HG03066 (cell line): ENCODE measurements at regions not wholly inside any gene's neighbourhood (a gene's known extent, or its start where the extent isn't known, plus 50 kb on each side); places are given as distances from the start of the nearest gene placed in this dataset.

Source experiments
- ATAC-seq: cut with Tn5 transposase; IDR thresholded peaks from one replicate; pipeline ENCODE4 v1.9.1; 2021; ENCODE audit warnings: low read depth; ENCODE audit not compliant: unreplicated experiment

- no peak for ATAC-seq
Observed at GRCh38 chr9:7549249-7549648, 250.3 kb downstream of the DMAC1 start.

GRCh38 chr9:7546261-7546660 lies 253.3 kb downstream of the DMAC1 start:
- ATAC-seq = no peak

GRCh38 chr9:7545371-7546165 lies 254.0 kb downstream of the DMAC1 start:
- no peak for ATAC-seq

DNA sequence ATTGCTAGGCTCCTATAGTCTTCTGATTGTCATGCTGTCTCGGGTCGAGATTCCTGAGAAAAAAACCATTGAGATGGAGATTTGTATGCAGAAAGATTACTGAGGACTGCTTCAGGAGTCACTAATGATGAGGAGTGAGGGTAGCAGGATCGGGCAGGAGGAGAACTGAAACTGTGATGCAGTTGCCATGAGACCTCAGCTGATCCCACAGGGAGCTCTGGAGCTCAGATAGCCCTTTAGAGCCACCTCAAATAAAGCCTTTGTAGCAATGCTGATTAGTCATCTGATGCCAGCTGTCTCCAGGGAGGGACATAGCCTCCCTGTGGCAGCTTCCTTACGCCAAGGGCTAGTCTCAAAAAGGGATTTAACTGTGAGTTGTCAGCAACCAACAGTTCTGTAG lies 256.9 kb downstream of the DMAC1 start:
- no peak for ATAC-seq

GRCh38 chr9:7542126-7542525 lies 257.5 kb downstream of the DMAC1 start:
- no peak for ATAC-seq

DNA sequence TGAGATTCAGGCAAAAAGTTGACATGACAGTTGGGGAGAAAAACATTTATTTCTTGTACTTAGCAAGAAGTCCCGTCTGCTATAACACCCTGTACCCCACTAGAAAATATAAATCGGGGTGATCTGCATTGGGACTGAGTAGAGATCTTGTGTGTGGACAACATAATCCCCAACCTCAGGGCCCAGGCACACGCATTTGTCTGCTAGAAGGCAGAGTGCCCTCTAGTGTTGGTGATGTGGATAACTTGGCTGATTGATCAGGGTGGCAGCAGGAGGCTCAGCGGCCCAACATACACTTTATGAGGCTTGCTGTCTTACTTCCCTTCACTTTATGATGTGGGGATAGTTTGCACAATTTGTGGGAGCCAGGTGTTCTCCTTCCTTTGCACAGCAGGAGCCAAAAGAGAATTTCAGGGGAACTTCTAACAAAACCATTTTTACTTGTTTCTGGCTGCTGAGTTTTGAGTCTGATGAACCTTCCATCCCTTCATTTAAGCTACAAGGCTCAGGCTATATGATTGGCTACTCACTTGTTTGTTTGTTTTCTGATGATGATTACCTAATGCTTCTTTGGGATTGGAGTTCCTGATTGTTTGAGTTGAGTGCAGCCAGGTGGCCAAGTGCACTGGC lies 263.2 kb downstream of the DMAC1 start:
- peak; percentile 78 for ATAC-seq

DNA sequence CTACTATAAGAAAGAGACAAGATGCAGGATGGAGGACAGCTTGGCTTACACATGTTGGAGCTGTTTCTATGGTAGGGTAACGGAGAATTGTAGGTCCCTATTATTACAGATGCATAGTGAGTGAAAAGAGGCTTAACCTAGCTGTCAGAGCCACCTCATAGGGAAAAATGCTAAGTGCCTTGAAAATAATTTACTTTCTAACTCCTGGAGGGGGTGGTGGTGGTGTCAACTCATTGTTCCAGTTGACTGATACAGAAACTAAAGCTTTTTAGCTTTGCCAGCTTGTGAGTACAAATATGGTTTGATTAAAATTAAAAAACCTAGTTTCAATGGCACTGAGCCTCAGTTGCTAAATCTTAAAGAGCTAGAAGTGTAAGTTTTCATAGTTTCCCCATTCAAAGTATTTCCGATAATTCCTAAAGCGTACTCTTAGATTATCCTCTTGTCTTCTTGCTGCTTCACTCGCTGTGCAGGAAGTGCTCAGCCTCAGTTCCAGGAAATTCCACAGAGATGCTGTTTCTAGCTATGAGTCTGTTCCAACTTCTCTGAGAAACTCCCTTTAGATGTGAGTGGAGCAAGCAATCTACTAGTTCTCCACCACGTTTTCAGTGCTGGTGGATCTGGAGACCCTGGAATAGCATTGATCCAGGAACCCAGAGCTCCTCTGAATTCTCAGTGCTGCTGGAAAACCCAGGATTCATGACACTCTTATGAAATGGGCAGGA lies 265.2 kb downstream of the DMAC1 start:
- ATAC-seq = no peak

- no peak for ATAC-seq
Observed at GRCh38 chr9:7533376-7534090, 266.0 kb downstream of the DMAC1 start.

GRCh38 chr9:7523426-7524043 lies 276.0 kb downstream of the DMAC1 start:
- no peak for ATAC-seq

GRCh38 chr9:7520396-7520795 lies 279.2 kb downstream of the DMAC1 start:
- no peak for ATAC-seq

GRCh38 chr9:7516376-7516775 lies 283.2 kb downstream of the DMAC1 start:
- ATAC-seq = no peak

DNA sequence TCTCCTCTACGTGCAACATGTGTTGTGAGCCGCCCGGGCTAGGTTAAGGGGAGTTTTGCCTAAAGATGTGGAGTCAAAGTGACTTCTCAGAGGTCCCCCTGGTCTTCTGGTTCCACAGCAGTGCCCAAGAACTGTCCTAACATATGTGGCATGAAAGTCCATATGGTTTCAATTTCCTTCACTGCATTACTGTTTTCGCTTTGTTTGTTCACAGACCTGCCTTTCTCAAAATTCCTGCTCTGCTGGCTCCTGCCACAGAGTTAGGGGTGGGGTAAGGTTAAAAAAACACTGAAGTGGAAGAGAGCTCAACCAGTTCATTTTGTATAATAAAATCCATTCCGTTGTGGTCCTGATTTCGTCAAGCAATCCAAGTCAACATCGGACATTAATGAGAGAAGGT lies 289.4 kb downstream of the DMAC1 start:
- no peak for ATAC-seq

- ATAC-seq = no peak
Observed at GRCh38 chr9:7509576-7510145, 289.9 kb downstream of the DMAC1 start.

DNA sequence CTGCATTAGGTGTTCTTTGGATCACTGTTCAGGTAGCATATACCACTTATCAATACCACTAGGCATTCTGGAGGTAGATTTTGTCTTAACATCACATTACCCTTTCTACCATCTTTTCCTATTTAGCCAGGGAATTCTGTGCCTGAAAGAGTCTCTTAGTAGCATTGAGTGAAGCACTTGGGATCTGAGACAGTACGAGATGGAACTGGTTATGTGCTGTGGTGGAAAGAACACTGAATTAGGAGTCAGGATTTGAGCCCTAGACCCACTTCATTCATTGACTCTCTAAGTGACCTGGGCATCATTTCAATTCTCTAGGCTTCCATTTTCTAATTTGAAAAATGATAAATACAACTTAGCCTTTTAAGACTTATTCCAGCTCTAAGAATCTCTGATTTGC lies 291.1 kb downstream of the DMAC1 start:
- ATAC-seq = no peak

DNA sequence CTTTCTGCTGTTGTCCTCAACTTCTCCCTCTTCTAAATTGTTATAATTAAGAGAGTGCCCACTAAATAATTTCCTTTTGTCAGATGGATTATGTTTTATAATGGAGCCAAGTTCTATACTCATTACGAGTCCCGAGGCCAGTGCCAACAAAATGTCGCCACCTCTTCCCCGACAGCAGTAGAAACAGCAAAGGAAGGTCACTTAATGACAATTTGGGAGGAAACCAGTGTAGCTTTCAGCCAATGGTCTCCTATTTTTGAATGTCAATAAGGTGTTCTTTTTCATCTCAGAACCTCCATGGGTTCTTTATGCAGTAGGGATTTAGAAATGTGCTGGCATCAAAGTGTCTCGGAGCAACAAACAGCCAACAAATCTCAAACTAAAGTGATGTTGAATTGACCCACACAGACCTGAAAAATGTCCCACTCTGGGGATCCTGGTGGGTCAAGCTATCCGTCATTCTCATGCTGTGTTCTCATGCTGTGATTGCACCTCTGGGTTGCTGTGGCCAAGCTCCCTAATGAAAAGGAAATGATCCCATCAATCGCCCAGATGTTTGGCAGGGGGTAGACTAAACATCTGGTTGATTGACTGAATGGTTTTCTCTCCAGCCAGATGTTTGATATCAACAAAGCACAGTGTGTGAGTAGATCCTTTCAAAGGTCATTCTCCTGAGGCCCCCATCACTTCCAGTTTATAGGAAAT lies 291.9 kb downstream of the DMAC1 start:
- no peak for ATAC-seq

DNA sequence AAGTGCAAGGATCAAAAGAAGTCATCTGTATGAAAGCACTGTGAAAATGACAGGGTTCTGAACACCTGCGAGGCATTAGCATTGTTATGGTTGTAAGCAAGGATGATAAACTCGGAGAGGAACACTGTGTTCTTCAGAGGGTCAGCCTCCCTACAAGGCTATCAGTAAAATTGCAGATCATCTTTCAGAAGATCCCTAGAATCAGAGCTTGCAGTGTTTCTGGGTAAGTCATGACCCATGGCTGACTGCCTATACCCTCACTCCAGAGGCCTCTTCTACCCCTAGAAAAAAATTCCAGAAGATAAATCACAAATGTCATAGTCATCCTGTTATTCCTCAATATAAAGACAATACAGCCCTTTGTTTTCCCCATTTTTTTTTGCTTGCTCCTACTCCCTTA lies 292.6 kb downstream of the DMAC1 start:
- ATAC-seq = no peak

DNA sequence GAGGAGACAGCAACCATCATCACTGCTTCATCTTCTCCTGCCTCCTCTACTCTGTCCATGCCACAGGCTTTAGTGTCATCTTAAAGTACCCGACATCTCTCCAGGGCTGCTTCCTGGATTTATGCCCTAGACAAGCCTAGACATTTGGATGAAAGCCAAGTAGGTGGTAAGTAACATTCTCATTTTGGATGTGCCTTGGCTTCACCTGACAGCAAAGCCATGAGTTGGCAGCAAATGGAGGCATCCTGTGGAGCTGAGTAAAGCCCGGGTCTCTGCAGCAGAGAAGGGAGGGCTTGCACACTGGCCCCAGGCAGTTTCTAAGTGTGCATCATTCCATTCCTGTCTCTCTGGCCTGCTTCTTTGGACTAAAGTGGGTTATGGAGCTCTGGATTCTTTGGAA lies 299.1 kb downstream of the DMAC1 start:
- ATAC-seq = no peak

GRCh38 chr9:7491641-7492040 lies 307.9 kb downstream of the DMAC1 start:
- ATAC-seq = no peak

DNA sequence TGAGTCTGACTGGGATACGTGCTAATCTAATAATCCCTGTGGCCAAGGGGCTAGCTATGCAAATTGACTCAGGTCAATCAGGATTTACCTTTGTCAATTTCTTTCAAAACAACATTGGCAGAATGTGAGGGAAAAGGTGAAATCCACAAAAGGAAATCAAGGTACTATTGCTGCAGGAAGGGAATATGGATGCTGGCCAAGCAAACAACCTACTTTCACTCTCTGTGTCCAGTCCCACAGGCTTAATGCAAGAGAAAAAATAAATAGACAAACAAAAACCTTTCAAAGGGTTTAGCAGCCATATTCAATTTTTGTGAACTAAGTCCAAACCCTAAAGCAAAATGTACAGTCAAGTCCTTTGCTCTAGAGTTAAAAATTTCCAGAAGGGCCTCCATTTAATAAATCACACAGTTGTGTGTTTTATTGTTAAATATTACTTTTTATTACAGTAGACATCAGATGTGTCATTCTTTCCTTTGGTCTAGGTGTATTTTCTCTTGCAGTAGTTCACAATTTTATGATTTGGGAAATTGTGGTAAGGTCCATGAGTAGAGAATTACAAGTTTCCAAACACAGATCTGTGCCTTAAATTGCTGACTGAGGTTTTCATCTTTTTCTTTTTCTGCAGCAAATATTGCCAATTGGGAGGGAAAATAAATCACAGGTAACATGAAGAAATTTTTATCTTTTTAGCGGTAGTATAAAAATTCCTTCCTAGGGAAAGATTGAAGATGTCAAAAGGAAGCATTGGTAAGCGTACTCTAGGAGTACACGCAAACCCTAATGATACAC lies 309.1 kb downstream of the DMAC1 start:
- ATAC-seq = no peak
